GM12878 (cell line): ENCODE measurements at regions not wholly inside any gene's neighbourhood (a gene's known extent, or its start where the extent isn't known, plus 50 kb on each side); places are given as distances from the start of the nearest gene placed in this dataset.

Source experiments
- ATAC-seq: fragments of 200-7000 bp; cut with Tn5 transposase; 3 replicates; pipeline ENCODE4 v1.9.1; 2020; ENCODE audit warnings: mild to moderate bottlenecking, moderate library complexity
- BruUV-seq: library from RNA; stranded (reverse); fragments of 400-500 nt; replicated peaks from 2 replicates; lab custom pipeline; 2021; lab: Mats Ljungman, UMichigan
- CTCF ChIA-PET: fragments of 300-600 bp; sonication (Branson Sonifier 250); formaldehyde crosslinking; extraction: SDS; loops from one replicate; lab custom pipeline; 2021; ENCODE audit warnings: inconsistent platforms; lab: Yijun Ruan, JAX
- POLR2A ChIA-PET: fragments of 350-600 bp; formaldehyde crosslinking; extraction: SDS; loops from one replicate; lab custom pipeline; 2021; ENCODE audit warnings: inconsistent platforms; lab: Charles Lee
- RAD21 ChIA-PET: fragments of 300-600 bp; sonication (Branson Sonifier 250); formaldehyde crosslinking; loops from one replicate; lab custom pipeline; 2023; ENCODE audit warnings: antibody characterized with exemption; ENCODE audit not compliant: unreplicated experiment; lab: Charles Lee
- SMC1A ChIA-PET: fragments of 300-600 bp; sonication (Branson Sonifier 250); formaldehyde crosslinking; loops from one replicate; lab custom pipeline; 2023; ENCODE audit not compliant: unreplicated experiment, uncharacterized antibody; lab: Charles Lee
- DNase-seq: peaks from one replicate; pipeline ENCODE4 v3.0.0-alpha.2; 2011; ENCODE audit warnings: low read depth, low spot score
- FAIRE-seq: peaks from 3 replicates; lab custom pipeline; 2011; peaks lifted over from hg19 to GRCh38; lab: Jason Lieb, UNC
- H2AFZ ChIP-seq: 2 replicates; pipeline ENCODE4 v1.6.0; 2011; ENCODE audit warnings: low read depth, low read length, control low read depth; ENCODE audit not compliant: control insufficient read depth
- H3K27ac ChIP-seq: 2 replicates; pipeline ENCODE4 v1.5.1; 2011; ENCODE audit warnings: control low read depth; ENCODE audit not compliant: control insufficient read depth, insufficient read depth
- H3K27me3 ChIP-seq, 2 experiments: replicated peaks in 1 of 2; 2 replicates each; pipeline versions ENCODE4 v1.6.0 to v1.6.1; 2011; ENCODE audit warnings: low read length in 1 of 2; ENCODE audit not compliant: control insufficient read depth in 2 of 2, insufficient read depth in 2 of 2
- H3K36me3 ChIP-seq, 2 experiments: 2 replicates each; pipeline ENCODE4 v1.5.1; 2011; ENCODE audit warnings: low read length in 1 of 2; ENCODE audit not compliant: control insufficient read depth in 2 of 2, insufficient read depth in 2 of 2
- H3K4me1 ChIP-seq: 2 replicates; pipeline ENCODE4 v1.6.1; 2011; ENCODE audit warnings: mild to moderate bottlenecking, low read length, moderate library complexity, mixed read lengths; ENCODE audit not compliant: control insufficient read depth, insufficient read depth
- H3K4me2 ChIP-seq: 2 replicates; pipeline ENCODE4 v1.6.0; 2011; ENCODE audit warnings: control low read depth; ENCODE audit not compliant: control insufficient read depth, insufficient read depth
- H3K4me3 ChIP-seq: fragments of 200-600 bp; sonication (generic); 2 replicates; pipeline ENCODE4 v1.5.1; 2016
- H3K79me2 ChIP-seq: 2 replicates; pipeline ENCODE4 v1.6.0; 2011; ENCODE audit warnings: low read length; ENCODE audit not compliant: control insufficient read depth, insufficient read depth
- H3K9ac ChIP-seq: 2 replicates; pipeline ENCODE4 v1.8.0; 2011; ENCODE audit warnings: low read length, control low read depth, mixed read lengths; ENCODE audit not compliant: control insufficient read depth, insufficient read depth
- H3K9me3 ChIP-seq: replicated peaks from 3 replicates; pipeline ENCODE4 v1.5.1; 2011; ENCODE audit warnings: mild to moderate bottlenecking, low read length; ENCODE audit not compliant: control insufficient read depth, insufficient read depth
- H4K20me1 ChIP-seq: 2 replicates; pipeline ENCODE4 v1.6.0; 2011; ENCODE audit not compliant: control insufficient read depth, insufficient read depth
- ATF2 ChIP-seq: IDR thresholded peaks from 2 replicates; pipeline ENCODE4 v1.6.1; 2012; ENCODE audit warnings: low read length, inconsistent platforms
- BCLAF1 ChIP-seq: fragments of 450-650 bp; IDR thresholded peaks from 2 replicates; pipeline ENCODE4 v1.6.1; 2017; ENCODE audit warnings: antibody characterized with exemption, mild to moderate bottlenecking, moderate library complexity
- BHLHE40 ChIP-seq, 2 experiments: fragments of 450-650 bp in 1 of 2; IDR thresholded peaks; 2 replicates each; pipeline ENCODE4 v1.6.1; 2011 to 2017; ENCODE audit warnings: low read depth in 2 of 2, borderline replicate concordance in 1 of 2, improper control_type of control experiment in 1 of 2, low read length in 1 of 2, mild to moderate bottlenecking in 1 of 2
- CBX3 ChIP-seq: fragments of 200-600 bp; sonication (generic); IDR thresholded peaks from 2 replicates; pipeline ENCODE4 v1.6.1; 2016; ENCODE audit warnings: low read depth, borderline replicate concordance
- CHD4 ChIP-seq: fragments of 200-600 bp; sonication (generic); IDR thresholded peaks from 2 replicates; pipeline ENCODE4 v1.6.1; 2016; ENCODE audit warnings: mild to moderate bottlenecking
- NFYB ChIP-seq: IDR thresholded peaks from 2 replicates; pipeline ENCODE4 v1.6.1; 2011; ENCODE audit warnings: low read depth, mild to moderate bottlenecking, low read length, improper control_type of control experiment, moderate library complexity; ENCODE audit not compliant: insufficient read depth
- PML ChIP-seq: IDR thresholded peaks from 2 replicates; pipeline ENCODE4 v1.6.1; 2012; ENCODE audit warnings: low read length, inconsistent platforms
- SIN3A ChIP-seq: IDR thresholded peaks from 2 replicates; pipeline ENCODE4 v1.6.1; 2012; ENCODE audit warnings: low read depth, low read length, improper control_type of control experiment
- SMAD5 ChIP-seq: IDR thresholded peaks from 2 replicates; pipeline ENCODE4 v1.6.1; 2016; ENCODE audit warnings: antibody characterized with exemption, low read depth
- SMARCA5 ChIP-seq: fragments of 450-650 bp; IDR thresholded peaks from 2 replicates; pipeline ENCODE4 v1.6.1; 2017; ENCODE audit warnings: mild to moderate bottlenecking
- STAT3 ChIP-seq: IDR thresholded peaks from 2 replicates; pipeline ENCODE4 v1.6.1; 2011; ENCODE audit warnings: low read depth, low read length, improper control_type of control experiment
- TCF3 ChIP-seq: IDR thresholded peaks from 2 replicates; pipeline ENCODE4 v1.6.1; 2012; ENCODE audit warnings: low read depth, mild to moderate bottlenecking, low read length, borderline replicate concordance; ENCODE audit not compliant: insufficient read depth
- ZBTB4 ChIP-seq: fragments of 450-650 bp; formaldehyde crosslinking; IDR thresholded peaks from 2 replicates; pipeline ENCODE4 v1.4.0; 2022; ENCODE audit warnings: mild to moderate bottlenecking, moderate library complexity
- WGBS: methylation state at CpG from one replicate; pipeline ENCODE4 v1.1.6; 2016; ENCODE audit warnings: low lambda C conversion rate; ENCODE audit not compliant: insufficient replicate concordance, insufficient coverage; ENCODE audit errors: missing lambda C conversion rate; 5-methylcytosine and 5-hydroxymethylcytosine counted together
- in situ Hi-C: fragments of 300-500 bp; cut with MboI; formaldehyde crosslinking; loops from 9 replicates; pipeline ENCODE4 v1.14.3; 2018; ENCODE audit warnings: mixed read lengths
- intact Hi-C: fragments of 100-400 bp; cut with micrococcal nuclease; formaldehyde crosslinking; loops from one replicate; pipeline ENCODE4 v1.14.2; 2022; ENCODE audit not compliant: unreplicated experiment
- TF ChIP-seq, protein P1 (sequence below), 3 experiments: IDR thresholded peaks in 2 of 3; conservative IDR thresholded peaks in 1 of 3; 2 replicates each; pipeline ENCODE4 v1.5.1; 2011; ENCODE audit warnings: low read depth in 3 of 3, low read length in 3 of 3, mild to moderate bottlenecking in 3 of 3, control low read depth in 2 of 3, moderate library complexity in 2 of 3, inconsistent platforms in 1 of 3, mixed read lengths in 1 of 3; ENCODE audit not compliant: control insufficient read depth in 2 of 3, insufficient read depth in 1 of 3; ENCODE audit errors: extremely low read depth in 1 of 3
- TF ChIP-seq, protein P2 (sequence below): fragments of 450-650 bp; IDR thresholded peaks from 2 replicates; pipeline ENCODE4 v1.6.1; 2016; ENCODE audit warnings: mild to moderate bottlenecking

GRCh38 chr4:56156141-56156540 is 207.4 kb downstream of the CEP135 start:
- RAD21 ChIA-PET = no interaction called here
- no peak for TF ChIP-seq NFYB
- TF ChIP-seq SMAD5 = no peak
- TF ChIP-seq SMARCA5 = no peak
- no peak for TF ChIP-seq BHLHE40 (IDR thresholded peaks at IDR 0.05; ENCODE audit: borderline replicate concordance in 1 of 2, low read depth in 2 of 2, low read length in 1 of 2)
- TF ChIP-seq ZBTB4 = no peak
- TF ChIP-seq, protein P1, sequence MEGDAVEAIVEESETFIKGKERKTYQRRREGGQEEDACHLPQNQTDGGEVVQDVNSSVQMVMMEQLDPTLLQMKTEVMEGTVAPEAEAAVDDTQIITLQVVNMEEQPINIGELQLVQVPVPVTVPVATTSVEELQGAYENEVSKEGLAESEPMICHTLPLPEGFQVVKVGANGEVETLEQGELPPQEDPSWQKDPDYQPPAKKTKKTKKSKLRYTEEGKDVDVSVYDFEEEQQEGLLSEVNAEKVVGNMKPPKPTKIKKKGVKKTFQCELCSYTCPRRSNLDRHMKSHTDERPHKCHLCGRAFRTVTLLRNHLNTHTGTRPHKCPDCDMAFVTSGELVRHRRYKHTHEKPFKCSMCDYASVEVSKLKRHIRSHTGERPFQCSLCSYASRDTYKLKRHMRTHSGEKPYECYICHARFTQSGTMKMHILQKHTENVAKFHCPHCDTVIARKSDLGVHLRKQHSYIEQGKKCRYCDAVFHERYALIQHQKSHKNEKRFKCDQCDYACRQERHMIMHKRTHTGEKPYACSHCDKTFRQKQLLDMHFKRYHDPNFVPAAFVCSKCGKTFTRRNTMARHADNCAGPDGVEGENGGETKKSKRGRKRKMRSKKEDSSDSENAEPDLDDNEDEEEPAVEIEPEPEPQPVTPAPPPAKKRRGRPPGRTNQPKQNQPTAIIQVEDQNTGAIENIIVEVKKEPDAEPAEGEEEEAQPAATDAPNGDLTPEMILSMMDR (IDR thresholded peaks at IDR 0.05 in 2 of 3, conservative IDR thresholded peaks at IDR 0.05 in 1 of 3; ENCODE audit: control insufficient read depth in 2 of 3, extremely low read depth in 1 of 3, insufficient read depth in 1 of 3, low read depth in 3 of 3, low read length in 3 of 3) = no peak
- TF ChIP-seq, protein P2, sequence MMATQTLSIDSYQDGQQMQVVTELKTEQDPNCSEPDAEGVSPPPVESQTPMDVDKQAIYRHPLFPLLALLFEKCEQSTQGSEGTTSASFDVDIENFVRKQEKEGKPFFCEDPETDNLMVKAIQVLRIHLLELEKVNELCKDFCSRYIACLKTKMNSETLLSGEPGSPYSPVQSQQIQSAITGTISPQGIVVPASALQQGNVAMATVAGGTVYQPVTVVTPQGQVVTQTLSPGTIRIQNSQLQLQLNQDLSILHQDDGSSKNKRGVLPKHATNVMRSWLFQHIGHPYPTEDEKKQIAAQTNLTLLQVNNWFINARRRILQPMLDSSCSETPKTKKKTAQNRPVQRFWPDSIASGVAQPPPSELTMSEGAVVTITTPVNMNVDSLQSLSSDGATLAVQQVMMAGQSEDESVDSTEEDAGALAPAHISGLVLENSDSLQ = no peak
- no peak for TF ChIP-seq CHD4
- TF ChIP-seq BCLAF1 = no peak
- TF ChIP-seq CBX3 = no peak
- no peak for TF ChIP-seq PML
- no peak for TF ChIP-seq STAT3
- TF ChIP-seq TCF3 = no peak
- no peak for TF ChIP-seq ATF2
- no peak for TF ChIP-seq SIN3A

More at GRCh38 chr4:56156141-56156540, 207.4 kb downstream of the CEP135 start:
- Histone ChIP-seq H2AFZ (no peak overlapping the region), H3K9ac (no peak overlapping the region), H3K27me3 (no peaks in the 10 kb centered on the region), H3K4me3 (no peak overlapping the region), H3K4me1 (no peaks in the 10 kb centered on the region), H3K36me3 (no peaks in the 10 kb centered on the region), H3K79me2 (no peaks in the 10 kb centered on the region), H3K4me2 (no peak overlapping the region), H4K20me1 (no peaks in the 10 kb centered on the region), H3K27ac (no peak overlapping the region), H3K9me3 (no peaks in the 10 kb centered on the region)
- ATAC-seq = no peak
- BruUV-seq = no TSS peak
- intact Hi-C loops = no loop called here
- in situ Hi-C loops = no loop called here
- SMC1A ChIA-PET = no interaction called here
- CTCF ChIA-PET = no interaction called here
- 54% methylated on average over 6 of the region's 6 CpGs for WGBS
- FAIRE-seq = no peak
- DNase-seq = no peak
- POLR2A ChIA-PET = no interaction called here
